Endodermal cell (in vitro differentiated cells): ENCODE measurements at regions not wholly inside any gene's neighbourhood (a gene's known extent, or its start where the extent isn't known, plus 50 kb on each side); places are given as distances from the start of the nearest gene placed in this dataset.

Experiments used
- DNase-seq: peaks from one replicate; pipeline ENCODE4 v3.0.0-alpha.2; 2017
- H3K27ac ChIP-seq: 2 replicates; pipeline ENCODE4 v1.5.1; 2013; ENCODE audit warnings: mild to moderate bottlenecking, low read depth, low read length, moderate library complexity
- H3K27me3 ChIP-seq: 2 replicates; pipeline ENCODE4 v1.6.1; 2013; ENCODE audit warnings: mild to moderate bottlenecking, low read length, moderate library complexity; ENCODE audit not compliant: insufficient read depth, control insufficient read depth, poor library complexity, severe bottlenecking
- H3K36me3 ChIP-seq: 2 replicates; pipeline ENCODE4 v1.7.0; 2013; ENCODE audit warnings: mild to moderate bottlenecking, low read length, moderate library complexity; ENCODE audit not compliant: control insufficient read depth, insufficient read depth
- H3K4me1 ChIP-seq: one replicate; pipeline ENCODE4 v1.7.0; 2013; ENCODE audit warnings: low read length; ENCODE audit not compliant: control insufficient read depth, insufficient read depth
- H3K4me3 ChIP-seq: 2 replicates; pipeline ENCODE4 v1.5.1; 2013; ENCODE audit warnings: mild to moderate bottlenecking, low read length, moderate library complexity
- H3K9ac ChIP-seq: 2 replicates; pipeline ENCODE4 v1.6.1; 2013; ENCODE audit warnings: mild to moderate bottlenecking, low read length, moderate library complexity; ENCODE audit not compliant: poor library complexity, severe bottlenecking; ENCODE audit errors: extremely low read depth
- H3K9me3 ChIP-seq: 2 replicates; pipeline ENCODE4 v1.6.1; 2013; ENCODE audit warnings: mild to moderate bottlenecking, low read length, moderate library complexity; ENCODE audit not compliant: control insufficient read depth
- H3K27ac Mint-ChIP-seq: 2 replicates; pipeline ENCODE4 v1.8.0; 2020; ENCODE audit warnings: mixed read lengths
- H3K27me3 Mint-ChIP-seq: 2 replicates; pipeline ENCODE4 v1.8.0; 2021; ENCODE audit warnings: mild to moderate bottlenecking, mixed read lengths; ENCODE audit not compliant: insufficient read depth
- H3K36me3 Mint-ChIP-seq: 2 replicates; pipeline ENCODE4 v1.8.0; 2020; ENCODE audit warnings: low read depth, mixed read lengths
- H3K4me1 Mint-ChIP-seq: 2 replicates; pipeline ENCODE4 v1.8.0; 2020; ENCODE audit warnings: mixed read lengths
- H3K4me3 Mint-ChIP-seq: 2 replicates; pipeline ENCODE4 v1.8.0; 2020; ENCODE audit warnings: mild to moderate bottlenecking, moderate library complexity, mixed read lengths
- H3K9me3 Mint-ChIP-seq: 2 replicates; pipeline ENCODE4 v1.8.0; 2020; ENCODE audit warnings: mild to moderate bottlenecking, mixed read lengths
- WGBS, 2 experiments: methylation state at CpG; one replicate each; pipeline versions ENCODE4 v1.1.5 to v1.1.7; 2013; ENCODE audit warnings: missing lambda C conversion rate in 2 of 2, mixed read lengths in 1 of 2; ENCODE audit not compliant: insufficient coverage in 1 of 2, insufficient read length in 1 of 2; 5-methylcytosine and 5-hydroxymethylcytosine counted together
- TF ChIP-seq, protein P1 (sequence below): fragments of 200-600 bp; sonication (generic); conservative IDR thresholded peaks from 2 replicates; pipeline ENCODE4 v1.5.0; 2021; ENCODE audit warnings: antibody characterized with exemption, mild to moderate bottlenecking

DNA sequence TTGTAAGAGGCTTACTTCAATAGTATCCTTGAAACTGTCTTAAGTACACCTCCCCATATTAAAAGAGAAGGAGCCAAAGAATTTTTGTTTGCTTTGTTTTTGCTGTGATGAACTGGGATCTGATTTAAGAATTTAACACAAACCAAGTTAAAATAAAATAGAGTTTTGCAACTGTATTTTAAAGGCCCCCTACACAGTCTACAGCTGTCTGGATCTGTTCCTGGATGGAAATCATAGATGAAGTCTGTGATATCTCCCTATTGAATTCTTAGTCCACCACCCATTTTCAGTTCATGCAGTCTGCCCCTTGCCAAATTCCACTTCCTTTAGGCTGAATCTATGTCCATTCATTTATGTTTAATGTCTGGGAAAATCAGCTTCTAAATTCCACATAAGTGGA is 169.8 kb upstream of the MEOX2 start:
- no peaks in the 10 kb centered on the region for H3K36me3 ChIP-seq
- H3K4me1 ChIP-seq, result peaks cover 2% of the 10 kb centered on the region
- H3K9ac ChIP-seq, result no peak overlapping the region
- TF ChIP-seq, protein P1, sequence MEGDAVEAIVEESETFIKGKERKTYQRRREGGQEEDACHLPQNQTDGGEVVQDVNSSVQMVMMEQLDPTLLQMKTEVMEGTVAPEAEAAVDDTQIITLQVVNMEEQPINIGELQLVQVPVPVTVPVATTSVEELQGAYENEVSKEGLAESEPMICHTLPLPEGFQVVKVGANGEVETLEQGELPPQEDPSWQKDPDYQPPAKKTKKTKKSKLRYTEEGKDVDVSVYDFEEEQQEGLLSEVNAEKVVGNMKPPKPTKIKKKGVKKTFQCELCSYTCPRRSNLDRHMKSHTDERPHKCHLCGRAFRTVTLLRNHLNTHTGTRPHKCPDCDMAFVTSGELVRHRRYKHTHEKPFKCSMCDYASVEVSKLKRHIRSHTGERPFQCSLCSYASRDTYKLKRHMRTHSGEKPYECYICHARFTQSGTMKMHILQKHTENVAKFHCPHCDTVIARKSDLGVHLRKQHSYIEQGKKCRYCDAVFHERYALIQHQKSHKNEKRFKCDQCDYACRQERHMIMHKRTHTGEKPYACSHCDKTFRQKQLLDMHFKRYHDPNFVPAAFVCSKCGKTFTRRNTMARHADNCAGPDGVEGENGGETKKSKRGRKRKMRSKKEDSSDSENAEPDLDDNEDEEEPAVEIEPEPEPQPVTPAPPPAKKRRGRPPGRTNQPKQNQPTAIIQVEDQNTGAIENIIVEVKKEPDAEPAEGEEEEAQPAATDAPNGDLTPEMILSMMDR, result no peak
- Mint-ChIP-seq H3K27me3 (peaks cover 32% of the 10 kb centered on the region), H3K4me1 (peaks cover 10% of the 10 kb centered on the region), H3K4me3 (no peak overlapping the region), H3K27ac (no peak overlapping the region), H3K9me3 (peaks cover 4% of the 10 kb centered on the region), H3K36me3 (no peaks in the 10 kb centered on the region)
- no peak overlapping the region for H3K27ac ChIP-seq
- DNase-seq, result no peak
- H3K9me3 ChIP-seq, result no peaks in the 10 kb centered on the region
- H3K27me3 ChIP-seq, result peaks cover 17% of the 10 kb centered on the region
- no peak overlapping the region for H3K4me3 ChIP-seq

DNA sequence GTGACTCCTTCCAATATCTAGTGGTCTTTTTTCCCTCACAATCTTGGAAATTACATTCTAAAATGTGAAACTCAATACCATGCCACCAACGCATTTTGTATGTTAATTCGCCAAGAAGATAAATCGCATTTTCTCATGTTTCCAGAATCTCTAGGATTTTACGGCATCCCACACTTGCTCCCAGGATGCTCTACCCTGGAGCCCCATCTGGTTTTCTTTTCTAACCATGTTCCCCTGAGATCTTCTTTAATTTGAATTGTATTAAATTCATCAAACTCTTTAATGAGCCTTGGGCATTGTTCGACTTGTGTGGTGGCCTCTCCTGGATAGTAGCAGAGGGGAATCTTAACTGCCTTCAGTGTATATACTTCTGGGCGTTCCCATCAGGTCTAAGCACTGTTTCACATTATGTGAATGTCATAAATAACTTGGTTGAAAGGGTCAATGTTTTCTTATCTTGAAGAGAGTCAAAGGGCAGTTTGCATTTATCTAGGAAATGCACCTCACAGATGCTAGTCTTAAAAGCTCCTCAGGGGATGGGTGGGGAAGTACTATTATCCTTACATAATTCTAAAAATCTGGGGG is 169.1 kb upstream of the MEOX2 start:
- 92 to 95% methylated on average over 5 to 6 of the region's 6 CpGs for WGBS, 2 experiments
- Histone ChIP-seq H3K4me3 (no peak overlapping the region), H3K36me3 (no peaks in the 10 kb centered on the region), H3K9me3 (no peaks in the 10 kb centered on the region), H3K27me3 (peaks cover 24% of the 10 kb centered on the region), H3K4me1 (peaks cover 2% of the 10 kb centered on the region), H3K9ac (no peak overlapping the region), H3K27ac (no peak overlapping the region)
- TF ChIP-seq, protein P1, result no peak
- Mint-ChIP-seq H3K9me3 (peaks cover 4% of the 10 kb centered on the region), H3K27ac (no peak overlapping the region), H3K4me3 (no peak overlapping the region), H3K27me3 (peaks cover 39% of the 10 kb centered on the region), H3K36me3 (no peaks in the 10 kb centered on the region), H3K4me1 (peaks cover 10% of the 10 kb centered on the region)
- DNase-seq, result no peak

DNA sequence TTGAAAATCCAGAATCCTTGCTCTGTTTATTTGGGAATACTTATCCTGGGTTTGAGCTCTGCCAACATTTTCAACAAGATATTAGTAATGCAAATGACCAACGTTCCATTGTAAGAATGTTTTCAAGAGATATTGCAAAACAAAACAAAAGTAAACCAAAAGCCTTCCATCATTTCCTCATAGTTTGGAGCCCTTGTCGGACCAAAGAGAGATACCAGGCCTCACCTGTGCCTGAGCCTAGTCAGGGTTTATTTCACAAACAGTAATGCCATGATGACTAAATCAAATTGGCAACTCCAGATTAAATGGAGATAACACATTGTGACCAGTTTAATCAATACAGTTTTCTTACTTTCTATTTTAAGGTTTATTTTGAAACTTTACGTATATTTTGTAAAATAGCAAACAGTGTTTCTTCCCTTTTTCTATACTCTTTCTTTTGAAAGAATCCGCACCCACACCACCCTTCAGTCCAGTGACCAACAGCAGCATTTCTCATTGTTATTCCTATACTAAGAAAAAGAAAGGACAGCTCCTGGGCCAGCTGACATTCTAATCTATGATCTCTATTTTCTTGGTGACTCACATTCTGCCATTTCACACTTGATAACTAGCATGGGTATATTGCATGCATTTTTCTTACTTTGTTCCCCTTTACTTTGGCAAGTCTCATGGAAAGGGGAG is 168.5 kb upstream of the MEOX2 start:
- Mint-ChIP-seq H3K4me1 (peaks cover 10% of the 10 kb centered on the region), H3K4me3 (no peak overlapping the region), H3K9me3 (peaks cover 4% of the 10 kb centered on the region), H3K27me3 (peaks cover 45% of the 10 kb centered on the region), H3K36me3 (no peaks in the 10 kb centered on the region), H3K27ac (peak overlapping the region; percentile 6)
- peaks cover 31% of the 10 kb centered on the region for H3K27me3 ChIP-seq
- H3K9ac ChIP-seq, result no peak overlapping the region
- TF ChIP-seq, protein P1, result no peak
- 92 to 96% methylated on average over 4 of the region's 4 CpGs for WGBS, 2 experiments
- H3K4me1 ChIP-seq, result peaks cover 2% of the 10 kb centered on the region
- no peaks in the 10 kb centered on the region for H3K9me3 ChIP-seq
- no peak overlapping the region for H3K4me3 ChIP-seq
- H3K36me3 ChIP-seq, result no peaks in the 10 kb centered on the region
- DNase-seq, result no peak
- no peak overlapping the region for H3K27ac ChIP-seq
